HT-29 (cell line): ENCODE measurements at regions not wholly inside any gene's neighbourhood (a gene's known extent, or its start where the extent isn't known, plus 50 kb on each side); places are given as distances from the start of the nearest gene placed in this dataset.

Source experiments
- DNase-seq: peaks from one replicate; pipeline ENCODE4 v3.0.0-alpha.2; 2015; ENCODE audit warnings: low spot score

GRCh38 chr7:134391223-134391622 is 67.7 kb downstream of the AKR1B1 start:
- no peak for DNase-seq

DNA sequence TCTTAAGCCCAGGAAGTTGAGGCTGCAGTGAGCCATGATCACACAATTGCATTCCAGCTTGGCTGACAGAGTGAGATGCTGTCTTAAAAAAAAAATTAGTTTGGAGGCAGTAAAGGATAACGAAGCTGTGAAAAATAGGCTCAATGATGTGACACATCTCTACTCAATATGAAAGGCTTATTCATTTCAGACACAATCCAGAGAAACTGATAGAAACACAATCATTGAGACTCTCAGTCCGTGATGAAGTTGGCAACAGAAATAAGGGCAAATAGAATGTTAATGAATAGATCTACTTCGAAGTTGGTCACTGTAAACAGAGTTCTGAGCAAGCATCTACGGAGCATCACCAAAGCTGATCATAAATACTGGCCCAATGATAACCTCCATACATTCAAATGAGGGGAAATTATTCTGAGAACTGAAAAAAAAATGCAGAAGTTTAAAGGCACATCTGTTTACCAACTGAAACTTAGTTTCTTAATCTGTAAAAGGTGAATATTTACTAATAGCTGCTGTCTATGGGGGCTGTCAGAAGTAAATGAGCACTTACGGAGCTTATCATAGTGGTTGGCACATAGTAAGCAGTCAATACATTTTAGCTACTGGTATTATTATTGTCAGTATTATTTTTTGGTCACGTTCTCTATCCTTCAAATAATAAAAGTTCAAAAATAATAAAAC is 70.4 kb downstream of the AKR1B1 start:
- no peak for DNase-seq

- DNase-seq: no peak
Observed at GRCh38 chr7:134378562-134378961, 61.8 kb upstream of the SLC35B4 start.

DNA sequence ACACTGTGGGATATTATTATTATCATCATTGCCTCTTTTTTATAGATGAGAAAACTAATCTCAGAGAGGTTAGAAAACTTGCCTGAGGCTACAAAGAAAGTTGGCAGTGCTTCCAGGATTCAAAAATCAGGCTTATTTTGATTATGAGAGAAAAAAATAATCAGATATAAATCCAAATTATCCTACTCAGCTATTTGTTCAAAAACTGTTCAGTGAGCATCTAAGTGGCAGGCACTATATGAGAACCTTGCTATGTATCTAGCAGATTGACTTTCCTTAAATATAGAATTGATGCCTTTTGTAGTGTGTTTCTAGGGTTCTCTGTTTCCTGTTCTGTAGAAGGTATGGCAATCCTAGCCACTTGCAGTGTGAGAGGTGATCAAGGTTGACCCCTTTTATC is 60.0 kb upstream of the SLC35B4 start:
- no peak for DNase-seq

DNA sequence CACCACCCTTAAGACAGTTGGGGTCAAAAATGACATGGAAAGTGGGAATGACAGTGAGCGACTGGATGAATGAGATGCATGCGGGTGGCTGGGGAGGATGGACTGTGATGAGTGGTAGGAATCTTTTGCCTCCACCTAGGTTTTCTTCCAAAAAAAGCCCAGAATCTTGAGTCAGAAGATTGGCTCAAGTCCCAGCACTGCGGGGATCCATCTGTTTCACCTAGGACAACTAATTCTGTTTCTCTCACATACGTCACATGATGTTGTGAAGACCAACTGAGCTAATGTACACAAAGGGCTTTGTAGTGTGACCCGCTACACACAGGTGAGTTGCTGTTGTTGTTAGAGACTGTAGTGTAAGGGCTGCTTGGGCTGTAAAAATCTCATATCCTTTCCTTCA is 58.5 kb upstream of the SLC35B4 start:
- no peak for DNase-seq

DNA sequence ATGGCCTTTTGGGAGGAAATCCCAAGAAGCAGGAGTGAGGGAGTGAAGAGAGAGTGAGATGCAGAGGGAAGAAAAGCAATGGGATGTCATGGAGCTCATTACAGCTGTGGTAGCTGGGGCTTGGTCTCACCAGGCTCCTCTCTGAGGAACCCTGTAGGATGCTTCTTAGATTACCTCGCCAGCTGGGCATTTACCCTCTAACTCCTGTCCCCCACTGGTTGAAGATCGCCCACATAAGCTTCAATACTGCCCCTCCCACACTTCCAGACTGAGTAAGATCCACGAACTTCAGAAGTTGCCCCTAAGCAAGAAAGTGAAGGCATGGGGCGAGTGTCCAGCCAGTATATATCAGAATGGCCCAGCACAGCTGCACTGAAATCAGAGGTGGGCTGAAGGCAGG is 58.1 kb upstream of the SLC35B4 start:
- no peak for DNase-seq

DNA sequence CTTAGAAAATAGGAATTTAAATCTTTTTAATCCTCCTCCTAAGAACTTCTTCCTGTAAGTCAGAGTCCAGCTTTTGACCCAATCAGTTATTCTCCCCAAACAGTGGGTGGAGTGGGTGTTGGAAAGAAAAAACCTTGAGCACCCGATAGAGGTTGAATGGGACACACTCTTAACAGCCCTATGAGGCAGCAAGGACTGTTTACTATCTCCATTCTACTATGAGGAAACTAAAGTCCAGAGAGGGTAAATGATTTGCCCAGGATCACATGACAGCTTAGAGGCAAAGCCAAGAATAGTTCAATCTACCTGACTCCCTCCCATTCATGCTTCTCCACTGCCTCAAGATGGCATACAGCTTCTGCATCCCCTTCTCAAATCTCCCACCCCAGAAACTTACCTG is 57.6 kb upstream of the SLC35B4 start:
- DNase-seq: peak; percentile 52

- DNase-seq: no peak
Observed at GRCh38 chr7:134372858-134373257, 56.1 kb upstream of the SLC35B4 start.

DNA sequence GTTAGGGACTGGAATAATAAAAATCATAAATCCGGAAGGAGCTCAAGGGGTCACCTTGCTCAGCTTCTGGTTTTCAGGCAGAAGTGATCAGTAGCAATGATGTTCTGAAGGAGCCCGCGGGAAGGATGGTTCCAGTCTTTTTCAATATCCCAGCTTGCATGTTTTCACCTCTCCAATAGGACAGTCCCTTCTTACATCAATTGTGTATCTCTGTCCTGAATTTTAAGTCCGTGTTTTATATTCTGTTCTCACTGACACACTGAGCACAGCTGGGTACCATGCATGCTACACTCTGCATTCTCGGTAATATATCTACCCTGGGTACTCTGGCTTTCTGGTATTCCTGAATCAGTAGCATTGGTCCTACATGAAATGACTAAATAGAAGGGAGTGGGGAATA is 55.2 kb upstream of the SLC35B4 start:
- DNase-seq: no peak

- DNase-seq: no peak
Observed at GRCh38 chr7:134371536-134371935, 54.8 kb upstream of the SLC35B4 start.

- no peak for DNase-seq
Observed at GRCh38 chr7:134370135-134370534, 53.4 kb upstream of the SLC35B4 start.

DNA sequence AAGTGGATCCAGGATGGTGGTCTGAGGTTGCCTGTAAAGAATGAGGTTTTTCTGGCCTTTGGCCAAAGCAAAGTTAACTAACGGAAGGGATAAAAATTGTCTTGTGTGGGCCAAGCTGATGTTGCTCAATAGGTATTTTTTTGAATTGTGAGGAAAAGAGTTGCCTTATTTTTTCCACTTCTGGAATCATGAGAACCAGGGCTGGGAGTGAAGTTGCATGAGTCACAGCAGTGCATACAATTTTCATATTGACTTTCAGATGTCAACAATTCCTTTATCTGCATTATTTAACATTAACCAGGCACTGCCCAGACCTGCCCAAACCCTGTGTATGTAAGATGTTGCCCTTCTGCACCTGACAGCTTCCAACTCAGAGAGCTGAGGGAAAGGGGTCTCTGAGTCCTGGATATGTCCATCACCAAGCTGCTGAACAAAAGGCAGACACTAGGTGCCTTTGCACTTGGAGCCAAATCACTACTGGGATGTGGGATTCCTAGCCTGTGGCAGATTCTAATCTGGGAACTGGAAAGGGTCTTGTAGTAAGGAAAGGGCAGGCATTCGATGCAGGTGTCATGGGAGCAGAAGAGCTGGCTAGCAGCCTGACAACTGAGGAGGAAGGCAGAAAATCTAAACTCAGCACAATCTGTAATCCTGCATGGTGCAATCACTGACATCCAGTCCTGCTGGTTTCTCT is 52.3 kb upstream of the SLC35B4 start:
- peak; percentile 89 for DNase-seq

DNA sequence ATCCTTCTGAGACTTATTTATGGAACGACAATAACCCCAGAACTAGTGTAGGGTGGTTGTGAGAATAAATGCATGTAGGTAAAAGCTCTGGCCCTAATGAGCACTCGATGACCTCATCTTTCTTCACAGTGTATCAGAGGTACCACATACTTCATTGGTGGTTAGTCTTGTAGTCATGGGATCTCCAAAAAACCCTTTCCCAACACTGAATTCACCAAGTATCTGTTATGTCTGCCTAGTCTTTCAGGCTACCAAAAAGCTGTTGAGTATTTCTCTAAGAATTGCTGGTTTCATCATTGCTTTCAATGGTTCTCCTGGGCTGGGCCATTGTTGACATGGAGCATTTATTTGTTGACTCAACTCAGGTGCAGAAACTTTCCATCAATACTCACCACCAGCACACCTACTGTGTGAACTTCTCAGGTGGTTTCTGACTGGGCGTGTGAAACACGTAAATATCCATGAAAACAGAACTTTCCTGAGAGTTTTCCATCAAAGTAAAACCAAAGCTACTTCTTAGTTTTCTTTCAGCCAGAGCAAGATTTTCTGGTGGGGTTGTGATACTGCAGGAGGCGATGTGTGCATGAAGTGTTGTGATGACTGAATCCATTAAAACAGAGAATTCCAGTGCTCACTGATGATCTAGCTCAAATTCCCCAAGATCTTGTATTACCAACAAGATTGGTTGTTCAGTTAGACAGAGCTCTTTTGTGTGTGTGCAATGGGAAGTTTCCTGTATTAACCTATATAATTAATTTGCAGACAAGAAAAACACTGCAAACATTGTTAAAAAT is 51.4 kb upstream of the SLC35B4 start:
- DNase-seq: no peak
